H1 (cell line): ENCODE measurements at regions not wholly inside any gene's neighbourhood (a gene's known extent, or its start where the extent isn't known, plus 50 kb on each side); places are given as distances from the start of the nearest gene placed in this dataset.

Experiments used
- CTCF ChIA-PET: fragments of 300-600 bp; sonication (Branson Sonifier 250); formaldehyde crosslinking; loops from one replicate; lab custom pipeline; 2021; ENCODE audit not compliant: partially characterized antibody; lab: Charles Lee
- POLR2A ChIA-PET: fragments of 300-600 bp; sonication (Branson Sonifier 250); formaldehyde crosslinking; loops from one replicate; lab custom pipeline; 2021; ENCODE audit warnings: inconsistent platforms; ENCODE audit not compliant: partially characterized antibody; lab: Charles Lee
- DNase-seq, 2 experiments: peaks; one replicate each; pipeline versions ENCODE4 v3.0.0 to v3.0.0-alpha.2; 2010 to 2022; ENCODE audit warnings: low spot score in 2 of 2, low read depth in 1 of 2, mixed read lengths in 1 of 2
- FAIRE-seq: peaks from 2 replicates; lab custom pipeline; 2011; peaks lifted over from hg19 to GRCh38; lab: Jason Lieb, UNC
- H2AFZ ChIP-seq: 2 replicates; pipeline ENCODE4 v1.8.1; 2012; ENCODE audit warnings: low read length, inconsistent platforms
- H2AK5ac ChIP-seq: 2 replicates; pipeline ENCODE4 v1.6.1; 2013; ENCODE audit warnings: low read depth, low read length
- H2BK120ac ChIP-seq: replicated peaks from 2 replicates; pipeline ENCODE3; 2013; ENCODE audit warnings: low read depth, low read length, inconsistent platforms
- H2BK12ac ChIP-seq: 2 replicates; pipeline ENCODE4 v1.6.1; 2013; ENCODE audit warnings: low read depth, low read length
- H2BK15ac ChIP-seq: 2 replicates; pipeline ENCODE4 v1.6.1; 2013; ENCODE audit warnings: low read length
- H2BK20ac ChIP-seq: 2 replicates; pipeline ENCODE4 v1.6.1; 2013; ENCODE audit warnings: low read length
- H2BK5ac ChIP-seq: 2 replicates; pipeline ENCODE4 v1.6.1; 2013; ENCODE audit warnings: low read depth, low read length
- H3K14ac ChIP-seq: 2 replicates; pipeline ENCODE4 v1.6.1; 2013; ENCODE audit warnings: inconsistent platforms; ENCODE audit not compliant: insufficient read length
- H3K18ac ChIP-seq: 2 replicates; pipeline ENCODE4 v1.6.1; 2013; ENCODE audit warnings: low read length; ENCODE audit errors: extremely low read depth
- H3K23ac ChIP-seq: 2 replicates; pipeline ENCODE4 v1.6.1; 2013; ENCODE audit warnings: inconsistent platforms; ENCODE audit not compliant: insufficient read length
- H3K23me2 ChIP-seq: 2 replicates; pipeline ENCODE4 v1.6.1; 2013; ENCODE audit warnings: low read depth, low read length
- H3K27ac ChIP-seq: 2 replicates; pipeline ENCODE4 v1.6.1; 2011; ENCODE audit warnings: low read depth, low read length, inconsistent platforms
- H3K27me3 ChIP-seq, 4 experiments: replicated peaks in 1 of 4; 1 replicate in 1 of 4; 2 replicates in 3 of 4; pipeline versions ENCODE4 v1.6.1 to v1.8.1; 2011 to 2013; ENCODE audit warnings: low read length in 3 of 4, mild to moderate bottlenecking in 3 of 4, inconsistent platforms in 2 of 4, mixed read lengths in 2 of 4, moderate library complexity in 1 of 4; ENCODE audit not compliant: control insufficient read depth in 3 of 4, insufficient read depth in 3 of 4; ENCODE audit errors: extremely low read depth in 1 of 4
- H3K36me3 ChIP-seq, 4 experiments: 2 replicates each; pipeline versions ENCODE4 v1.6.1 to v1.8.1; 2011 to 2013; ENCODE audit warnings: mild to moderate bottlenecking in 4 of 4, low read length in 3 of 4, moderate library complexity in 2 of 4, control low read depth in 1 of 4, inconsistent platforms in 1 of 4; ENCODE audit not compliant: insufficient read depth in 4 of 4, control insufficient read depth in 2 of 4
- H3K4ac ChIP-seq: replicated peaks from 2 replicates; pipeline ENCODE3; 2013; ENCODE audit warnings: low read length, low read depth, mixed read lengths, inconsistent platforms; ENCODE audit not compliant: insufficient read length
- H3K4me1 ChIP-seq, 4 experiments: replicated peaks in 1 of 4; 1 replicate in 1 of 4; 2 replicates in 3 of 4; pipeline versions ENCODE4 v1.6.1 to v1.8.1; 2011 to 2013; ENCODE audit warnings: low read length in 3 of 4, inconsistent platforms in 2 of 4, mixed read lengths in 1 of 4; ENCODE audit not compliant: insufficient read depth in 4 of 4, control insufficient read depth in 3 of 4
- H3K4me2 ChIP-seq, 2 experiments: 2 replicates each; pipeline versions ENCODE4 v1.6.1 to v1.8.1; 2011 to 2013; ENCODE audit warnings: low read depth in 2 of 2, low read length in 2 of 2, control low read depth in 1 of 2, inconsistent platforms in 1 of 2, mild to moderate bottlenecking in 1 of 2; ENCODE audit not compliant: insufficient read depth in 1 of 2
- H3K4me3 ChIP-seq, 4 experiments: fragments of 200-600, 300-600 bp in 1 of 4; sonication (generic), shearing (Covaris generic), sonication (Bioruptor Twin) in 1 of 4; 2 replicates each; pipeline versions ENCODE4 v1.5.1 to v1.8.1; 2011 to 2016; ENCODE audit warnings: low read length in 4 of 4, low read depth in 3 of 4, control low read depth in 2 of 4, inconsistent platforms in 2 of 4, mild to moderate bottlenecking in 2 of 4, mixed read lengths in 1 of 4, moderate library complexity in 1 of 4; ENCODE audit not compliant: insufficient read depth in 2 of 4; ENCODE audit errors: extremely low read depth in 1 of 4
- H3K56ac ChIP-seq: replicated peaks from 2 replicates; pipeline ENCODE3; 2013; ENCODE audit warnings: low read depth, mild to moderate bottlenecking, mixed read lengths, low read length, inconsistent platforms; ENCODE audit not compliant: insufficient read length
- H3K79me1 ChIP-seq: 2 replicates; pipeline ENCODE4 v1.6.1; 2013; ENCODE audit warnings: low read depth, low read length, control low read depth
- H3K79me2 ChIP-seq, 2 experiments: 2 replicates each; pipeline versions ENCODE4 v1.6.1 to v1.8.1; 2012 to 2013; ENCODE audit warnings: low read length in 2 of 2, mild to moderate bottlenecking in 2 of 2, inconsistent platforms in 1 of 2; ENCODE audit not compliant: insufficient read depth in 2 of 2, control insufficient read depth in 1 of 2
- H3K9ac ChIP-seq, 4 experiments: replicated peaks in 1 of 4; 1 replicate in 1 of 4; 2 replicates in 3 of 4; pipeline versions ENCODE4 v1.6.1 to v1.8.1; 2011 to 2013; ENCODE audit warnings: low read depth in 3 of 4, low read length in 3 of 4, control low read depth in 2 of 4, mild to moderate bottlenecking in 2 of 4, moderate library complexity in 2 of 4, inconsistent platforms in 1 of 4; ENCODE audit errors: extremely low read depth in 1 of 4
- H3K9me3 ChIP-seq, 2 experiments: 2 replicates each; pipeline versions ENCODE4 v1.6.1 to v1.8.1; 2012 to 2013; ENCODE audit warnings: mild to moderate bottlenecking in 2 of 2, moderate library complexity in 2 of 2, control low read depth in 1 of 2, inconsistent platforms in 1 of 2, low read depth in 1 of 2, low read length in 1 of 2, mixed read lengths in 1 of 2; ENCODE audit not compliant: insufficient read depth in 2 of 2
- H4K20me1 ChIP-seq, 2 experiments: replicated peaks in 1 of 2; 2 replicates each; pipeline versions ENCODE3 to v1.8.1; 2011 to 2013; ENCODE audit warnings: inconsistent platforms in 2 of 2, low read length in 2 of 2, mild to moderate bottlenecking in 1 of 2; ENCODE audit not compliant: insufficient read depth in 2 of 2, control insufficient read depth in 1 of 2
- H4K5ac ChIP-seq: 2 replicates; pipeline ENCODE4 v1.6.1; 2013; ENCODE audit warnings: low read length, low read depth, mixed read lengths, inconsistent platforms; ENCODE audit not compliant: insufficient read length
- H4K8ac ChIP-seq: 2 replicates; pipeline ENCODE4 v1.8.0; 2013; ENCODE audit warnings: mild to moderate bottlenecking, moderate library complexity, low read length, inconsistent platforms; ENCODE audit not compliant: insufficient read depth; ENCODE audit errors: extremely low read depth
- H4K91ac ChIP-seq: replicated peaks from 2 replicates; pipeline ENCODE3; 2013; ENCODE audit warnings: low read length, mixed read lengths, inconsistent platforms; ENCODE audit not compliant: insufficient read length
- MAFK ChIP-seq: IDR thresholded peaks from 2 replicates; pipeline ENCODE4 v1.6.1; 2012; ENCODE audit warnings: low read depth, mild to moderate bottlenecking, improper control_type of control experiment, low read length
- whole genome bisulfite sequencing, 2 experiments: shearing (Covaris generic) in 1 of 2; methylation state at CpG; one replicate each; pipeline versions ENCODE4 v1.1.6 to v1.1.7; 2013 to 2015; ENCODE audit warnings: low lambda C conversion rate in 2 of 2, mixed read lengths in 2 of 2, inconsistent platforms in 1 of 2, low coverage in 1 of 2, missing lambda C conversion rate in 1 of 2; ENCODE audit not compliant: insufficient replicate concordance in 2 of 2, insufficient coverage in 1 of 2, insufficient read length in 1 of 2; ENCODE audit errors: extremely low coverage in 1 of 2, missing lambda C conversion rate in 1 of 2; 5-methylcytosine and 5-hydroxymethylcytosine counted together

GRCh38 chr13:38628554-38628953 lies 58.3 kb upstream of the FREM2 start:
- no peaks in the 10 kb centered on the region for H3K23me2 ChIP-seq
- no peak overlapping the region for H2BK120ac ChIP-seq
- 95% methylated on average over 1 of the region's 1 CpG; no CpG with 5 or more reads in 1 of the 2 experiments for WGBS, 2 experiments
- no peaks in the 10 kb centered on the region for H3K27me3 ChIP-seq
- H3K79me1 ChIP-seq: no peaks in the 10 kb centered on the region
- ChIA-PET POLR2A (no interaction called here), CTCF (no interaction called here)
- no peaks in the 10 kb centered on the region for H4K20me1 ChIP-seq
- H3K4me3 ChIP-seq: no peak overlapping the region
- H2BK20ac ChIP-seq: no peak overlapping the region
- H4K5ac ChIP-seq: no peak overlapping the region
- H3K36me3 ChIP-seq: no peaks in the 10 kb centered on the region
- H2BK5ac ChIP-seq: no peak overlapping the region
- no peak overlapping the region for H4K8ac ChIP-seq
- no peak overlapping the region for H3K27ac ChIP-seq
- peaks cover 0 to 12% (median 4%) of the 10 kb centered on the region in 4 experiments; a peak in 4 of 7 replicates for H3K4me1 ChIP-seq
- H3K79me2 ChIP-seq: no peaks in the 10 kb centered on the region
- H3K9me3 ChIP-seq: no peaks in the 10 kb centered on the region
- H3K4me2 ChIP-seq: no peak overlapping the region
- no peak overlapping the region for H2AK5ac ChIP-seq
- H3K4ac ChIP-seq: no peak overlapping the region
- H4K91ac ChIP-seq: no peak overlapping the region
- H3K9ac ChIP-seq: no peak overlapping the region
- H2AFZ ChIP-seq: no peak overlapping the region
- no peak overlapping the region for H2BK15ac ChIP-seq
- no peak for FAIRE-seq
- H3K23ac ChIP-seq: no peak overlapping the region
- no peak overlapping the region for H2BK12ac ChIP-seq
- no peak overlapping the region for H3K56ac ChIP-seq
- no peak overlapping the region for H3K18ac ChIP-seq
- no peak for DNase-seq
- no peak overlapping the region for H3K14ac ChIP-seq
- peak; percentile 62 for TF ChIP-seq MAFK
